ENCODE measurements at regions not wholly inside any gene's neighbourhood (a gene's known extent, or its start where the extent isn't known, plus 50 kb on each side); places are given as distances from the start of the nearest gene placed in this dataset.

DNA sequence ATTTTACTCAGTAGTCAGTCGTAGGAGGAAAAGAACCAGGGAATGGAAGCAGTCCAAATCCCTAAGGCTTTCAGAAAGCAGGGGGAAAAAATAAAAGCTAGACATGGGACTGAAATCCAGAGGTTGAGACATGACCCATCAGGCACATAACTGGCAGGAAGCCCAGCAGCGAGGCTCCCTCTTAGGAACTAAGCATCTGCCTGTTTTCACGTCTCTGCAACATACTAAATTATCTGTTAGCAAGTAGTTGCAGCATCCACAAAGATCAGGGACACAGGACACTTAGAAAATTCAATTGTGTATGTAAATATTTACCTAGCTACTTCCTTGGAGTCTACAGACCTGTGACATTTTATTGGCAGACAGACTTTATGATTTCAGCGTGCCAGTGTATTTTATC lies 118.0 kb upstream of the EDNRA start:
- Histone ChIP-seq H2AK5ac (ENCODE audit: low read depth, low read length) (no peak overlapping the region), H3K27ac (ENCODE audit: low read depth, low read length) (no peak overlapping the region), H3K79me1 (ENCODE audit: low read depth, low read length) (no peaks in the 10 kb centered on the region), H3K23ac (ENCODE audit: insufficient read length) (no peak overlapping the region), H2BK12ac (ENCODE audit: low read depth, low read length) (no peak overlapping the region), H3K36me3 (ENCODE audit: control insufficient read depth in 2 of 4, insufficient read depth in 4 of 4, low read length in 3 of 4) (no peaks in the 10 kb centered on the region), H3K4me1 (replicated peaks in 1 of 4; ENCODE audit: control insufficient read depth in 3 of 4, insufficient read depth in 4 of 4, low read length in 3 of 4) (no peaks in the 10 kb centered on the region), H3K4me2 (ENCODE audit: insufficient read depth in 1 of 2, low read depth in 2 of 2, low read length in 2 of 2) (no peak overlapping the region), H3K56ac (replicated peaks; ENCODE audit: insufficient read length, low read depth, low read length) (no peak overlapping the region), H4K5ac (ENCODE audit: insufficient read length, low read depth, low read length) (no peak overlapping the region), H2AFZ (ENCODE audit: low read length) (no peak overlapping the region), H3K14ac (ENCODE audit: insufficient read length) (no peak overlapping the region), H3K79me2 (ENCODE audit: control insufficient read depth in 1 of 2, insufficient read depth in 2 of 2, low read length in 2 of 2) (no peaks in the 10 kb centered on the region), H4K20me1 (replicated peaks in 1 of 2; ENCODE audit: control insufficient read depth in 1 of 2, insufficient read depth in 2 of 2, low read length in 2 of 2) (no peaks in the 10 kb centered on the region), H3K9ac (replicated peaks in 1 of 4; ENCODE audit: extremely low read depth in 1 of 4, low read depth in 3 of 4, low read length in 3 of 4) (no peak overlapping the region), H2BK120ac (replicated peaks; ENCODE audit: low read depth, low read length) (no peak overlapping the region), H3K18ac (ENCODE audit: extremely low read depth, low read length) (no peak overlapping the region), H2BK20ac (ENCODE audit: low read length) (no peak overlapping the region), H2BK5ac (ENCODE audit: low read depth, low read length) (no peak overlapping the region), H2BK15ac (ENCODE audit: low read length) (no peak overlapping the region), H3K9me3 (ENCODE audit: insufficient read depth in 2 of 2, low read depth in 1 of 2, low read length in 1 of 2) (no peaks in the 10 kb centered on the region), H4K8ac (ENCODE audit: extremely low read depth, insufficient read depth, low read length) (no peak overlapping the region), H3K23me2 (ENCODE audit: low read depth, low read length) (peaks cover 2% of the 10 kb centered on the region; the same call in 1 of the 2 replicates), H4K91ac (replicated peaks; ENCODE audit: insufficient read length, low read length) (no peak overlapping the region), H3K4ac (replicated peaks; ENCODE audit: insufficient read length, low read depth, low read length) (no peak overlapping the region), H3K27me3 (replicated peaks in 1 of 4; ENCODE audit: control insufficient read depth in 3 of 4, extremely low read depth in 1 of 4, insufficient read depth in 3 of 4, low read length in 3 of 4) (no peaks in the 10 kb centered on the region), H3K4me3 (ENCODE audit: extremely low read depth in 1 of 4, insufficient read depth in 2 of 4, low read depth in 3 of 4, low read length in 4 of 4) (no peak overlapping the region)
- POLR2A ChIA-PET (ENCODE audit: partially characterized antibody), result no interaction called here
- 92% methylated on average over 4 of the region's 4 CpGs; no CpG with 5 or more reads in 1 of the 2 experiments for WGBS, 2 experiments (ENCODE audit: extremely low coverage in 1 of 2, insufficient coverage in 1 of 2, insufficient read length in 1 of 2, insufficient replicate concordance in 2 of 2, low coverage in 1 of 2, low lambda C conversion rate in 2 of 2, missing lambda C conversion rate in 1 of 2)
- FAIRE-seq, result no peak
- CTCF ChIA-PET (ENCODE audit: partially characterized antibody), result interaction anchor here (0.7 kb wide), 1 partner anchor 316 kb away, joined by 3 read pairs; no protein-coding TSS in a partner anchor
- no peak for DNase-seq (ENCODE audit: low read depth in 1 of 2, low spot score in 2 of 2)
- no peak for TF ChIP-seq NANOG (IDR thresholded peaks at IDR 0.05; ENCODE audit: insufficient read depth, low read depth, low read length, poor library complexity, severe bottlenecking)
- TF ChIP-seq CBX8 (IDR thresholded peaks at IDR 0.05; ENCODE audit: borderline replicate concordance, low read depth, low read length), result no peak
- TF ChIP-seq SRF (IDR thresholded peaks at IDR 0.05; ENCODE audit: low read depth, low read length), result no peak
- TF ChIP-seq HDAC6 (IDR thresholded peaks at IDR 0.05; ENCODE audit: low read depth, low read length), result no peak
- no peak for TF ChIP-seq SP1 (IDR thresholded peaks at IDR 0.05; ENCODE audit: low read depth, low read length)
- no peak for TF ChIP-seq CREB1 (IDR thresholded peaks at IDR 0.05)
- TF ChIP-seq RBBP5 (IDR thresholded peaks at IDR 0.05; ENCODE audit: borderline replicate concordance, low read depth, low read length), result no peak
- TF ChIP-seq CHD2 (IDR thresholded peaks at IDR 0.05; ENCODE audit: low read length), result no peak
- no peak for TF ChIP-seq SP4 (IDR thresholded peaks at IDR 0.05; ENCODE audit: low read length)
- no peak for TF ChIP-seq RNF2 (IDR thresholded peaks at IDR 0.05; ENCODE audit: borderline replicate concordance, low read depth, low read length, missing control alignments, poor library complexity, severe bottlenecking)
- no peak for TF ChIP-seq EGR1 (IDR thresholded peaks at IDR 0.05; ENCODE audit: borderline replicate concordance, low read depth, low read length)
- no peak for TF ChIP-seq GABPA (IDR thresholded peaks at IDR 0.05; ENCODE audit: borderline replicate concordance, insufficient read depth, low read length)
- no peak for TF ChIP-seq ASH2L (IDR thresholded peaks at IDR 0.05; ENCODE audit: low read length)
- TF ChIP-seq TBP (IDR thresholded peaks at IDR 0.05; ENCODE audit: low read depth, low read length), result no peak
- TF ChIP-seq JUN (IDR thresholded peaks at IDR 0.05; ENCODE audit: low read depth, low read length), result no peak
- no peak for TF ChIP-seq KDM1A (IDR thresholded peaks at IDR 0.05; ENCODE audit: borderline replicate concordance, low read length)
